ENCODE measurements at regions not wholly inside any gene's neighbourhood (a gene's known extent, or its start where the extent isn't known, plus 50 kb on each side); places are given as distances from the start of the nearest gene placed in this dataset.

DNA sequence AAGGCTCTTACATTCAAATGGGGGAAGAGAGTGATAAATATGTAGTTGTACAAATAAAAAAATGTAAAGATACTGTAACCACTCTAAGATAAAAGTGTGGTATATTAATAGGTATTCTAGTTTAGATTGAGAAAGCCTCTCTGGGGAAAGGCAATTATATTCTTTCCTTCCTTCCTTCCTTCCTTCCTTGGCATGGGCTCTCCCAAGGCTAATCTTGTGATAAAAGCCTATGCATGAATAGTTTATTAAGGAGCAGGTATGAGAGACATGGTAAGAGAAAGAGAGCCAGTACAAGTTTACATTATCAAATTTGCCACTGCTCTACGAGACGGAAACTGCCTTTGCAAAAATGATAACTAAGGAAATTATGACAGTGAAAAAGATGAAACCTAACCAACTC is 588.8 kb downstream of the PRELID2 start:
- TF ChIP-seq, protein P1, sequence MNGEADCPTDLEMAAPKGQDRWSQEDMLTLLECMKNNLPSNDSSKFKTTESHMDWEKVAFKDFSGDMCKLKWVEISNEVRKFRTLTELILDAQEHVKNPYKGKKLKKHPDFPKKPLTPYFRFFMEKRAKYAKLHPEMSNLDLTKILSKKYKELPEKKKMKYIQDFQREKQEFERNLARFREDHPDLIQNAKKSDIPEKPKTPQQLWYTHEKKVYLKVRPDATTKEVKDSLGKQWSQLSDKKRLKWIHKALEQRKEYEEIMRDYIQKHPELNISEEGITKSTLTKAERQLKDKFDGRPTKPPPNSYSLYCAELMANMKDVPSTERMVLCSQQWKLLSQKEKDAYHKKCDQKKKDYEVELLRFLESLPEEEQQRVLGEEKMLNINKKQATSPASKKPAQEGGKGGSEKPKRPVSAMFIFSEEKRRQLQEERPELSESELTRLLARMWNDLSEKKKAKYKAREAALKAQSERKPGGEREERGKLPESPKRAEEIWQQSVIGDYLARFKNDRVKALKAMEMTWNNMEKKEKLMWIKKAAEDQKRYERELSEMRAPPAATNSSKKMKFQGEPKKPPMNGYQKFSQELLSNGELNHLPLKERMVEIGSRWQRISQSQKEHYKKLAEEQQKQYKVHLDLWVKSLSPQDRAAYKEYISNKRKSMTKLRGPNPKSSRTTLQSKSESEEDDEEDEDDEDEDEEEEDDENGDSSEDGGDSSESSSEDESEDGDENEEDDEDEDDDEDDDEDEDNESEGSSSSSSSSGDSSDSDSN (IDR thresholded peaks at IDR 0.05; ENCODE audit: borderline replicate concordance in 1 of 2, low read depth in 2 of 2, low read length in 2 of 2), result no peak
- TF ChIP-seq, protein P2, sequence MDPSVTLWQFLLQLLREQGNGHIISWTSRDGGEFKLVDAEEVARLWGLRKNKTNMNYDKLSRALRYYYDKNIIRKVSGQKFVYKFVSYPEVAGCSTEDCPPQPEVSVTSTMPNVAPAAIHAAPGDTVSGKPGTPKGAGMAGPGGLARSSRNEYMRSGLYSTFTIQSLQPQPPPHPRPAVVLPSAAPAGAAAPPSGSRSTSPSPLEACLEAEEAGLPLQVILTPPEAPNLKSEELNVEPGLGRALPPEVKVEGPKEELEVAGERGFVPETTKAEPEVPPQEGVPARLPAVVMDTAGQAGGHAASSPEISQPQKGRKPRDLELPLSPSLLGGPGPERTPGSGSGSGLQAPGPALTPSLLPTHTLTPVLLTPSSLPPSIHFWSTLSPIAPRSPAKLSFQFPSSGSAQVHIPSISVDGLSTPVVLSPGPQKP (CRISPR knock-in tag; IDR thresholded peaks at IDR 0.05), result no peak
- TF ChIP-seq ZNF263 (CRISPR knock-in tag; IDR thresholded peaks at IDR 0.05; ENCODE audit: borderline replicate concordance) (no peak), SMARCC2 (IDR thresholded peaks at IDR 0.05; ENCODE audit: low read depth) (no peak), HDAC1 (IDR thresholded peaks at IDR 0.05) (no peak)

Measured in K562 (cell line).